ENCODE measurements at regions not wholly inside any gene's neighbourhood (a gene's known extent, or its start where the extent isn't known, plus 50 kb on each side); places are given as distances from the start of the nearest gene placed in this dataset.

GRCh38 chr3:96748139-96748538 lies 66.3 kb upstream of the EPHA6 start:
- DNase-seq: no peak
- Histone ChIP-seq H3K27me3 (no peaks in the 10 kb centered on the region), H3K36me3 (no peaks in the 10 kb centered on the region), H3K27ac (no peak overlapping the region), H3K9me3 (no peaks in the 10 kb centered on the region), H3K4me1 (no peaks in the 10 kb centered on the region), H3K4me3 (no peak overlapping the region)
- TF ChIP-seq CTCF (IDR thresholded peaks at IDR 0.05) (no peak), POLR2A (IDR thresholded peaks at IDR 0.05) (no peak)

- Histone ChIP-seq H3K4me3 (no peak overlapping the region), H3K27ac (no peak overlapping the region), H3K4me1 (no peaks in the 10 kb centered on the region), H3K36me3 (no peaks in the 10 kb centered on the region), H3K27me3 (no peaks in the 10 kb centered on the region), H3K9me3 (no peaks in the 10 kb centered on the region)
- no peak for TF ChIP-seq POLR2A (IDR thresholded peaks at IDR 0.05)
- TF ChIP-seq CTCF (IDR thresholded peaks at IDR 0.05): no peak
- DNase-seq: no peak
Observed at GRCh38 chr3:96750094-96750767, 64.2 kb upstream of the EPHA6 start.

GRCh38 chr3:96753124-96753523 lies 61.3 kb upstream of the EPHA6 start:
- no peak for TF ChIP-seq CTCF (IDR thresholded peaks at IDR 0.05)
- TF ChIP-seq POLR2A (IDR thresholded peaks at IDR 0.05): no peak
- Histone ChIP-seq H3K4me3 (no peak overlapping the region), H3K27me3 (no peaks in the 10 kb centered on the region), H3K9me3 (no peaks in the 10 kb centered on the region), H3K4me1 (no peaks in the 10 kb centered on the region), H3K36me3 (no peaks in the 10 kb centered on the region), H3K27ac (no peak overlapping the region)
- no peak for DNase-seq

- Histone ChIP-seq H3K36me3 (no peaks in the 10 kb centered on the region), H3K4me3 (no peak overlapping the region), H3K27me3 (no peaks in the 10 kb centered on the region), H3K9me3 (no peaks in the 10 kb centered on the region), H3K4me1 (no peaks in the 10 kb centered on the region), H3K27ac (no peak overlapping the region)
- no peak for DNase-seq
- no peak for TF ChIP-seq POLR2A (IDR thresholded peaks at IDR 0.05)
- no peak for TF ChIP-seq CTCF (IDR thresholded peaks at IDR 0.05)
Observed at GRCh38 chr3:96754128-96754527, 60.3 kb upstream of the EPHA6 start.

- H3K27ac ChIP-seq: no peak overlapping the region
- no peaks in the 10 kb centered on the region for H3K36me3 ChIP-seq
- TF ChIP-seq POLR2A (IDR thresholded peaks at IDR 0.05): no peak
- no peak for TF ChIP-seq CTCF (IDR thresholded peaks at IDR 0.05)
- H3K4me3 ChIP-seq: no peak overlapping the region
- no peaks in the 10 kb centered on the region for H3K27me3 ChIP-seq
- no peak for DNase-seq
- no peaks in the 10 kb centered on the region for H3K9me3 ChIP-seq
- H3K4me1 ChIP-seq: no peaks in the 10 kb centered on the region
Observed at GRCh38 chr3:96755519-96755918, 58.9 kb upstream of the EPHA6 start.

- DNase-seq: no peak
- Histone ChIP-seq H3K36me3 (no peaks in the 10 kb centered on the region), H3K9me3 (no peaks in the 10 kb centered on the region), H3K27ac (no peak overlapping the region), H3K4me3 (no peak overlapping the region), H3K4me1 (no peaks in the 10 kb centered on the region), H3K27me3 (no peaks in the 10 kb centered on the region)
- TF ChIP-seq CTCF (IDR thresholded peaks at IDR 0.05) (no peak), POLR2A (IDR thresholded peaks at IDR 0.05) (no peak)
Observed at GRCh38 chr3:96756516-96756915, 57.9 kb upstream of the EPHA6 start.

All from Peyer's patch (tissue), 4 donors.